HG02885 (cell line): ENCODE measurements at regions not wholly inside any gene's neighbourhood (a gene's known extent, or its start where the extent isn't known, plus 50 kb on each side); places are given as distances from the start of the nearest gene placed in this dataset.
A peak's percentile ranks its signal among the peaks of the same experiment; 100 is the strongest.

ENCODE experiments used
- ATAC-seq: cut with Tn5 transposase; IDR thresholded peaks from one replicate; pipeline ENCODE4 v1.9.1; 2021; ENCODE audit warnings: mild to moderate bottlenecking; ENCODE audit not compliant: unreplicated experiment, poor library complexity

GRCh38 chr1:162970021-162970420 is 99.1 kb upstream of the RGS4 start:
- no peak for ATAC-seq

- ATAC-seq, result no peak
Measured at GRCh38 chr1:162966613-162967012, 102.5 kb upstream of the RGS4 start.

- ATAC-seq, result no peak
Measured at GRCh38 chr1:162964901-162965300, 103.9 kb upstream of the CCDC190 start.

- ATAC-seq, result no peak
Measured at GRCh38 chr1:162956922-162957321, 95.9 kb upstream of the CCDC190 start.

- ATAC-seq, result no peak
Measured at GRCh38 chr1:162954824-162955223, 93.8 kb upstream of the CCDC190 start.

- no peak for ATAC-seq
Measured at GRCh38 chr1:162952956-162953355, 92.0 kb upstream of the CCDC190 start.

- ATAC-seq, result peak; percentile 91
Measured at GRCh38 chr1:162951553-162952315, 90.8 kb upstream of the CCDC190 start.

GRCh38 chr1:162950187-162950586 is 89.2 kb upstream of the CCDC190 start:
- no peak for ATAC-seq

- no peak for ATAC-seq
Measured at GRCh38 chr1:162946701-162947100, 85.7 kb upstream of the CCDC190 start.

GRCh38 chr1:162944974-162945674 is 84.1 kb upstream of the CCDC190 start:
- no peak for ATAC-seq

- no peak for ATAC-seq
Measured at GRCh38 chr1:162943622-162944021, 82.6 kb upstream of the CCDC190 start.

- ATAC-seq, result no peak
Measured at GRCh38 chr1:162942916-162943559, 82.1 kb upstream of the CCDC190 start.

GRCh38 chr1:162941024-162941423 is 80.0 kb upstream of the CCDC190 start:
- no peak for ATAC-seq

- no peak for ATAC-seq
Measured at GRCh38 chr1:162939035-162939434, 78.1 kb upstream of the CCDC190 start.

- no peak for ATAC-seq
Measured at GRCh38 chr1:162937716-162938395, 76.9 kb upstream of the CCDC190 start.

GRCh38 chr1:162930976-162931560 is 70.1 kb upstream of the CCDC190 start:
- no peak for ATAC-seq

GRCh38 chr1:162930532-162930931 is 69.6 kb upstream of the CCDC190 start:
- no peak for ATAC-seq

- no peak for ATAC-seq
Measured at GRCh38 chr1:162929177-162929576, 68.2 kb upstream of the CCDC190 start.

GRCh38 chr1:162928141-162928540 is 67.2 kb upstream of the CCDC190 start:
- ATAC-seq, result no peak

- ATAC-seq, result no peak
Measured at GRCh38 chr1:162927421-162927820, 66.4 kb upstream of the CCDC190 start.
